ENCODE measurements at regions not wholly inside any gene's neighbourhood (a gene's known extent, or its start where the extent isn't known, plus 50 kb on each side); places are given as distances from the start of the nearest gene placed in this dataset.

- no peaks in the 10 kb centered on the region for H3K36me3 Mint-ChIP-seq (ENCODE audit: insufficient read depth, unreplicated experiment)
- intact Hi-C loops (cut with micrococcal nuclease; ENCODE audit: unreplicated experiment): no loop called here
Measured at GRCh38 chrX:114332766-114333165, 251.1 kb upstream of the HTR2C start.

GRCh38 chrX:114334473-114334982 lies 249.4 kb upstream of the HTR2C start:
- Mint-ChIP-seq H3K4me1 (ENCODE audit: low read depth, unreplicated experiment) (no peaks in the 10 kb centered on the region), H3K27me3 (ENCODE audit: insufficient read depth, unreplicated experiment) (no peaks in the 10 kb centered on the region), H3K27ac (ENCODE audit: unreplicated experiment) (no peak overlapping the region), H3K4me3 (ENCODE audit: unreplicated experiment) (no peak overlapping the region), H3K9me3 (ENCODE audit: unreplicated experiment) (no peaks in the 10 kb centered on the region), H3K36me3 (ENCODE audit: insufficient read depth, unreplicated experiment) (no peaks in the 10 kb centered on the region)
- no peaks in the 10 kb centered on the region for H3K27me3 ChIP-seq (replicated peaks; ENCODE audit: control insufficient read depth, insufficient read depth, low read length)
- no peaks in the 10 kb centered on the region for H3K9me3 ChIP-seq
- DNase-seq: no peak
- no peaks in the 10 kb centered on the region for H3K36me3 ChIP-seq (ENCODE audit: control insufficient read depth, insufficient read depth, low read length)
- CTCF ChIA-PET: no interaction called here
- intact Hi-C loops (cut with micrococcal nuclease; ENCODE audit: unreplicated experiment): no loop called here
- no TSS peak for BruUV-seq (replicated peaks)
- H3K4me3 ChIP-seq (ENCODE audit: low read depth, low read length): no peak overlapping the region
- no peaks in the 10 kb centered on the region for H3K4me1 ChIP-seq
- POLR2A ChIA-PET: no interaction called here
- no peak for TF ChIP-seq CTCF (IDR thresholded peaks at IDR 0.05; ENCODE audit: insufficient read depth in 1 of 2, low read depth in 1 of 2, low read length in 1 of 2, severe bottlenecking in 1 of 2, unreplicated experiment in 1 of 2)

More at GRCh38 chrX:114332766-114333165, 251.1 kb upstream of the HTR2C start:
- Mint-ChIP-seq H3K27ac (ENCODE audit: unreplicated experiment) (no peak overlapping the region), H3K4me3 (ENCODE audit: unreplicated experiment) (no peak overlapping the region), H3K9me3 (ENCODE audit: unreplicated experiment) (no peaks in the 10 kb centered on the region), H3K27me3 (ENCODE audit: insufficient read depth, unreplicated experiment) (no peaks in the 10 kb centered on the region), H3K4me1 (ENCODE audit: low read depth, unreplicated experiment) (no peaks in the 10 kb centered on the region)
- no peak for TF ChIP-seq CTCF (IDR thresholded peaks at IDR 0.05; ENCODE audit: insufficient read depth in 1 of 2, low read depth in 1 of 2, low read length in 1 of 2, severe bottlenecking in 1 of 2, unreplicated experiment in 1 of 2)
- Histone ChIP-seq H3K9me3 (no peaks in the 10 kb centered on the region), H3K36me3 (ENCODE audit: control insufficient read depth, insufficient read depth, low read length) (no peaks in the 10 kb centered on the region), H3K4me1 (no peaks in the 10 kb centered on the region), H3K4me3 (ENCODE audit: low read depth, low read length) (no peak overlapping the region), H3K27me3 (replicated peaks; ENCODE audit: control insufficient read depth, insufficient read depth, low read length) (no peaks in the 10 kb centered on the region)
- ChIA-PET POLR2A (no interaction called here), CTCF (no interaction called here)
- no peak for DNase-seq
- no TSS peak for BruUV-seq (replicated peaks)

GRCh38 chrX:114338870-114339269 lies 245.0 kb upstream of the HTR2C start:
- H3K9me3 ChIP-seq: no peaks in the 10 kb centered on the region
- no peak overlapping the region for H3K4me3 ChIP-seq (ENCODE audit: low read depth, low read length)
- no peak for TF ChIP-seq CTCF (IDR thresholded peaks at IDR 0.05; ENCODE audit: insufficient read depth in 1 of 2, low read depth in 1 of 2, low read length in 1 of 2, severe bottlenecking in 1 of 2, unreplicated experiment in 1 of 2)
- Mint-ChIP-seq H3K4me1 (ENCODE audit: low read depth, unreplicated experiment) (no peaks in the 10 kb centered on the region), H3K27ac (ENCODE audit: unreplicated experiment) (no peak overlapping the region), H3K9me3 (ENCODE audit: unreplicated experiment) (no peaks in the 10 kb centered on the region), H3K27me3 (ENCODE audit: insufficient read depth, unreplicated experiment) (no peaks in the 10 kb centered on the region), H3K4me3 (ENCODE audit: unreplicated experiment) (no peak overlapping the region), H3K36me3 (ENCODE audit: insufficient read depth, unreplicated experiment) (no peaks in the 10 kb centered on the region)
- CTCF ChIA-PET: no interaction called here
- no peaks in the 10 kb centered on the region for H3K27me3 ChIP-seq (replicated peaks; ENCODE audit: control insufficient read depth, insufficient read depth, low read length)
- BruUV-seq (replicated peaks): no TSS peak
- H3K36me3 ChIP-seq (ENCODE audit: control insufficient read depth, insufficient read depth, low read length): no peaks in the 10 kb centered on the region
- no peak for DNase-seq
- intact Hi-C loops (cut with micrococcal nuclease; ENCODE audit: unreplicated experiment): no loop called here
- H3K4me1 ChIP-seq: no peaks in the 10 kb centered on the region
- POLR2A ChIA-PET: no interaction called here
